ENCODE measurements at regions not wholly inside any gene's neighbourhood (a gene's known extent, or its start where the extent isn't known, plus 50 kb on each side); places are given as distances from the start of the nearest gene placed in this dataset.

- Histone ChIP-seq H3K36me3 (no peaks in the 10 kb centered on the region), H3K27ac (no peak overlapping the region), H3K27me3 (peaks cover 2% of the 10 kb centered on the region), H3K9me3 (no peaks in the 10 kb centered on the region), H3K4me3 (no peak overlapping the region), H3K4me1 (peaks cover 3% of the 10 kb centered on the region)
- TF ChIP-seq CTCF (IDR thresholded peaks at IDR 0.05), result no peak
- DNase-seq (no peak), ATAC-seq (no peak)
- intact Hi-C loops (cut with DNase I), result no loop called here
Observed at GRCh38 chr3:69547461-69547880, 161.6 kb upstream of the FRMD4B start.

GRCh38 chr3:69542805-69543429 lies 157.0 kb upstream of the FRMD4B start:
- Histone ChIP-seq H3K9me3 (no peaks in the 10 kb centered on the region), H3K4me3 (peak overlapping the region; percentile 60), H3K27me3 (peaks cover 12% of the 10 kb centered on the region), H3K36me3 (no peaks in the 10 kb centered on the region), H3K4me1 (peaks cover 4% of the 10 kb centered on the region), H3K27ac (peak overlapping the region; percentile 81)
- no peak for DNase-seq
- intact Hi-C loops (cut with DNase I), result no loop called here
- no peak for ATAC-seq
- no peak for TF ChIP-seq CTCF (IDR thresholded peaks at IDR 0.05)

GRCh38 chr3:69542089-69542804 lies 156.4 kb upstream of the FRMD4B start:
- ATAC-seq (peak; percentile 72), DNase-seq (peak; percentile 71)
- H3K4me3 ChIP-seq, result peak overlapping the region; percentile 60
- intact Hi-C loops (cut with DNase I), result no loop called here
- H3K9me3 ChIP-seq, result no peaks in the 10 kb centered on the region
- no peak for TF ChIP-seq CTCF (IDR thresholded peaks at IDR 0.05)
- peaks cover 12% of the 10 kb centered on the region for H3K27me3 ChIP-seq
- H3K27ac ChIP-seq, result peak overlapping the region; percentile 81
- H3K36me3 ChIP-seq, result no peaks in the 10 kb centered on the region
- H3K4me1 ChIP-seq, result peaks cover 4% of the 10 kb centered on the region

- intact Hi-C loops (cut with DNase I), result no loop called here
- peak overlapping the region; percentile 60 for H3K4me3 ChIP-seq
- peaks cover 4% of the 10 kb centered on the region for H3K4me1 ChIP-seq
- H3K27me3 ChIP-seq, result peaks cover 12% of the 10 kb centered on the region
- no peaks in the 10 kb centered on the region for H3K36me3 ChIP-seq
- peak overlapping the region; percentile 81 for H3K27ac ChIP-seq
- H3K9me3 ChIP-seq, result no peaks in the 10 kb centered on the region
- TF ChIP-seq CTCF (IDR thresholded peaks at IDR 0.05), result no peak
- DNase-seq (peak; percentile 79), ATAC-seq (peak; percentile 57)
Observed at GRCh38 chr3:69541711-69542088, 155.8 kb upstream of the FRMD4B start.

- peak; percentile 31 for ATAC-seq
- Histone ChIP-seq H3K36me3 (no peaks in the 10 kb centered on the region), H3K9me3 (no peaks in the 10 kb centered on the region), H3K4me3 (peak overlapping the region; percentile 60), H3K4me1 (peaks cover 4% of the 10 kb centered on the region), H3K27me3 (peaks cover 12% of the 10 kb centered on the region), H3K27ac (peak overlapping the region; percentile 81)
- intact Hi-C loops (cut with DNase I), result no loop called here
- no peak for DNase-seq
- TF ChIP-seq CTCF (IDR thresholded peaks at IDR 0.05), result no peak
Observed at GRCh38 chr3:69540706-69541581, 155.1 kb upstream of the FRMD4B start.

Measured in upper lobe of right lung (tissue), 1 donor.